SK-N-SH (cell line): ENCODE measurements at regions not wholly inside any gene's neighbourhood (a gene's known extent, or its start where the extent isn't known, plus 50 kb on each side); places are given as distances from the start of the nearest gene placed in this dataset.

Experiments
- EZH2phosphoT487 ChIP-seq: fragments of 200-600 bp; sonication (generic); IDR thresholded peaks from 2 replicates; pipeline ENCODE4 v1.6.1; 2017; ENCODE audit warnings: low read depth, mixed run types, mild to moderate bottlenecking, antibody characterized with exemption, moderate library complexity, borderline replicate concordance
- TF ChIP-seq, protein P1 (sequence below): fragments of 200-600 bp; sonication (generic); IDR thresholded peaks from 2 replicates; pipeline ENCODE4 v1.6.1; 2017; ENCODE audit warnings: antibody characterized with exemption, mild to moderate bottlenecking, moderate library complexity

- no peak for TF ChIP-seq EZH2phosphoT487
- TF ChIP-seq, protein P1, sequence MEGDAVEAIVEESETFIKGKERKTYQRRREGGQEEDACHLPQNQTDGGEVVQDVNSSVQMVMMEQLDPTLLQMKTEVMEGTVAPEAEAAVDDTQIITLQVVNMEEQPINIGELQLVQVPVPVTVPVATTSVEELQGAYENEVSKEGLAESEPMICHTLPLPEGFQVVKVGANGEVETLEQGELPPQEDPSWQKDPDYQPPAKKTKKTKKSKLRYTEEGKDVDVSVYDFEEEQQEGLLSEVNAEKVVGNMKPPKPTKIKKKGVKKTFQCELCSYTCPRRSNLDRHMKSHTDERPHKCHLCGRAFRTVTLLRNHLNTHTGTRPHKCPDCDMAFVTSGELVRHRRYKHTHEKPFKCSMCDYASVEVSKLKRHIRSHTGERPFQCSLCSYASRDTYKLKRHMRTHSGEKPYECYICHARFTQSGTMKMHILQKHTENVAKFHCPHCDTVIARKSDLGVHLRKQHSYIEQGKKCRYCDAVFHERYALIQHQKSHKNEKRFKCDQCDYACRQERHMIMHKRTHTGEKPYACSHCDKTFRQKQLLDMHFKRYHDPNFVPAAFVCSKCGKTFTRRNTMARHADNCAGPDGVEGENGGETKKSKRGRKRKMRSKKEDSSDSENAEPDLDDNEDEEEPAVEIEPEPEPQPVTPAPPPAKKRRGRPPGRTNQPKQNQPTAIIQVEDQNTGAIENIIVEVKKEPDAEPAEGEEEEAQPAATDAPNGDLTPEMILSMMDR = no peak
These were observed 1170.3 kb downstream of the OLFM4 start for GRCh38 chr13:54198911-54199310.
